GM21423 (cell line): ENCODE measurements at regions not wholly inside any gene's neighbourhood (a gene's known extent, or its start where the extent isn't known, plus 50 kb on each side); places are given as distances from the start of the nearest gene placed in this dataset.

Experiments
- ATAC-seq: cut with Tn5 transposase; IDR thresholded peaks from one replicate; pipeline ENCODE4 v1.9.1; 2021; ENCODE audit warnings: mild to moderate bottlenecking, moderate library complexity; ENCODE audit not compliant: unreplicated experiment

- ATAC-seq, result no peak
Observed at GRCh38 chr3:72290859-72291638, 506.1 kb upstream of the PROK2 start.

GRCh38 chr3:72289692-72290071, 504.7 kb upstream of the PROK2 start:
- no peak for ATAC-seq

- ATAC-seq, result no peak
Observed at GRCh38 chr3:72288955-72289691, 504.2 kb upstream of the PROK2 start.

- no peak for ATAC-seq
Observed at GRCh38 chr3:72287956-72288355, 503.0 kb upstream of the PROK2 start.

- no peak for ATAC-seq
Observed at GRCh38 chr3:72285502-72285901, 500.6 kb upstream of the PROK2 start.

GRCh38 chr3:72284471-72284870, 499.5 kb upstream of the PROK2 start:
- ATAC-seq, result no peak

GRCh38 chr3:72282918-72283317, 498.0 kb upstream of the PROK2 start:
- no peak for ATAC-seq

- ATAC-seq, result no peak
Observed at GRCh38 chr3:72281551-72281950, 496.6 kb upstream of the PROK2 start.

- ATAC-seq, result no peak
Observed at GRCh38 chr3:72280876-72281275, 495.9 kb upstream of the PROK2 start.

GRCh38 chr3:72279631-72280041, 494.7 kb upstream of the PROK2 start:
- no peak for ATAC-seq

GRCh38 chr3:72279068-72279604, 494.2 kb upstream of the PROK2 start:
- ATAC-seq, result no peak

- ATAC-seq, result no peak
Observed at GRCh38 chr3:72278349-72279067, 493.6 kb upstream of the PROK2 start.

GRCh38 chr3:72277710-72278109, 492.8 kb upstream of the PROK2 start:
- no peak for ATAC-seq

- ATAC-seq, result no peak
Observed at GRCh38 chr3:72276806-72277205, 491.9 kb upstream of the PROK2 start.

- ATAC-seq, result no peak
Observed at GRCh38 chr3:72275331-72275751, 490.4 kb upstream of the PROK2 start.

- ATAC-seq, result no peak
Observed at GRCh38 chr3:72274493-72275330, 489.8 kb upstream of the PROK2 start.

GRCh38 chr3:72273615-72274014, 488.7 kb upstream of the PROK2 start:
- no peak for ATAC-seq

- no peak for ATAC-seq
Observed at GRCh38 chr3:72272356-72272755, 487.4 kb upstream of the PROK2 start.

GRCh38 chr3:72271923-72272322, 487.0 kb upstream of the PROK2 start:
- ATAC-seq, result no peak

- no peak for ATAC-seq
Observed at GRCh38 chr3:72271216-72271615, 486.3 kb upstream of the PROK2 start.

- no peak for ATAC-seq
Observed at GRCh38 chr3:72270730-72271129, 485.8 kb upstream of the PROK2 start.
